H1 (cell line): ENCODE measurements at regions not wholly inside any gene's neighbourhood (a gene's known extent, or its start where the extent isn't known, plus 50 kb on each side); places are given as distances from the start of the nearest gene placed in this dataset.

ENCODE experiments used
- RNF2 ChIP-seq: fragments of 200-900, 300-1000 bp; sonication (generic); IDR thresholded peaks from 2 replicates; pipeline ENCODE4 v1.7.1; 2016; ENCODE audit warnings: borderline replicate concordance, low read depth, mild to moderate bottlenecking, antibody characterized with exemption, low read length; ENCODE audit not compliant: poor library complexity, severe bottlenecking; ENCODE audit errors: missing control alignments
- TF ChIP-seq, protein P1 (sequence below): IDR thresholded peaks from 2 replicates; pipeline ENCODE4 v1.6.1; 2012; ENCODE audit warnings: low read length, inconsistent platforms

DNA sequence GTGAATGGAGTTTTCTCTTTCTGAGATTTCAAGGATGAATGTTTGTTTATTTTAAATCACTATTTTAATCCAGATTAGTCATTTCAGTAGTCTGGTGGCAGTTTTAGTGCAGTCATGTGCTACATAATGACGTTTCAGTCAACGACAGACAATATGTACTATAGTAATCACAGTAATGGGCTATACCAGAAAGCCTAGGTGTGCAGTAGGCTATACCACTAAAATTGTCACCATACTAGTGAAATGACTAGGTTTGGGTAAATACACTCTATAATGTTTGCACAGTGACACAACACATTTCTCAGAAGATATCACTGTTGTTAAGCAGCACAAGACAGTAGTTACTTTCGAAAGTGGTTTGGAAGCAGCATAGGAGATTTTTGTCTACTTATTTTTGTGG lies 203.1 kb downstream of the ETNK1 start (continued):
- no peak for TF ChIP-seq RNF2
- TF ChIP-seq, protein P1, sequence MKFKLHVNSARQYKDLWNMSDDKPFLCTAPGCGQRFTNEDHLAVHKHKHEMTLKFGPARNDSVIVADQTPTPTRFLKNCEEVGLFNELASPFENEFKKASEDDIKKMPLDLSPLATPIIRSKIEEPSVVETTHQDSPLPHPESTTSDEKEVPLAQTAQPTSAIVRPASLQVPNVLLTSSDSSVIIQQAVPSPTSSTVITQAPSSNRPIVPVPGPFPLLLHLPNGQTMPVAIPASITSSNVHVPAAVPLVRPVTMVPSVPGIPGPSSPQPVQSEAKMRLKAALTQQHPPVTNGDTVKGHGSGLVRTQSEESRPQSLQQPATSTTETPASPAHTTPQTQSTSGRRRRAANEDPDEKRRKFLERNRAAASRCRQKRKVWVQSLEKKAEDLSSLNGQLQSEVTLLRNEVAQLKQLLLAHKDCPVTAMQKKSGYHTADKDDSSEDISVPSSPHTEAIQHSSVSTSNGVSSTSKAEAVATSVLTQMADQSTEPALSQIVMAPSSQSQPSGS: no peak
